ENCODE measurements at regions not wholly inside any gene's neighbourhood (a gene's known extent, or its start where the extent isn't known, plus 50 kb on each side); places are given as distances from the start of the nearest gene placed in this dataset.

- no peak for DNase-seq (ENCODE audit: low read depth)
- TF ChIP-seq MYC (IDR thresholded peaks at IDR 0.05; ENCODE audit: low read depth, low read length): no peak
- no peak for TF ChIP-seq CTCF (IDR thresholded peaks at IDR 0.05; ENCODE audit: low read depth, low read length)
- no peak for TF ChIP-seq POLR2A (IDR thresholded peaks at IDR 0.05; ENCODE audit: extremely low read depth, insufficient read length)
- TF ChIP-seq MAX (IDR thresholded peaks at IDR 0.05; ENCODE audit: low read depth, low read length): no peak
Observed at GRCh38 chr16:47921535-47921934, 234.3 kb downstream of the ABCC12 start.

GRCh38 chr16:47920709-47921108 lies 235.1 kb downstream of the ABCC12 start:
- TF ChIP-seq POLR2A (IDR thresholded peaks at IDR 0.05; ENCODE audit: extremely low read depth, insufficient read length) (no peak), CTCF (IDR thresholded peaks at IDR 0.05; ENCODE audit: low read depth, low read length) (no peak), MYC (IDR thresholded peaks at IDR 0.05; ENCODE audit: low read depth, low read length) (no peak), MAX (IDR thresholded peaks at IDR 0.05; ENCODE audit: low read depth, low read length) (no peak)
- H3K4me3 ChIP-seq (ENCODE audit: low read depth, low read length): no peak overlapping the region
- DNase-seq (ENCODE audit: low read depth): no peak

More at GRCh38 chr16:47921535-47921934, 234.3 kb downstream of the ABCC12 start:
- no peak overlapping the region for H3K4me3 ChIP-seq (ENCODE audit: low read depth, low read length)

DNA sequence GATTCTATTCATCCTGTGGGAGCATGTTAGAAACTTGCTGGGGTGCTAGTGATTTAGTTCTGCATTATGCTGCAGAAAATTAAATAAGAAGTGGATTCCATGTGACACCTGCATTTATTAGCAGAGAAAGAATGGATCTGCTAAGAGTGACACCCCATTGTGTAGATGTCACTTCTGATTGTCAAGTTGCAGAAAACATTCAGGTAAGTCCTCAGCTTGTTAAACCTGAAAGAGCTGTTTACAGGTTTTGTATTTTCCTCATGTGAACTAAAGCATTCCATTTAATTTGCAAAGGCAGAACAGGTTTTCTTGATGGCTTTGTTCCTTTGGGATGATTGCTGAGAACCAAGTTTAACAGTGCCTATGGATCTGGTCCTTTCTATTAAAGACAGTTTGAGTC lies 238.7 kb downstream of the ABCC12 start:
- no peak for DNase-seq (ENCODE audit: low read depth)
- TF ChIP-seq POLR2A (IDR thresholded peaks at IDR 0.05; ENCODE audit: extremely low read depth, insufficient read length) (no peak), MYC (IDR thresholded peaks at IDR 0.05; ENCODE audit: low read depth, low read length) (no peak), CTCF (IDR thresholded peaks at IDR 0.05; ENCODE audit: low read depth, low read length) (no peak), MAX (IDR thresholded peaks at IDR 0.05; ENCODE audit: low read depth, low read length) (no peak)

DNA sequence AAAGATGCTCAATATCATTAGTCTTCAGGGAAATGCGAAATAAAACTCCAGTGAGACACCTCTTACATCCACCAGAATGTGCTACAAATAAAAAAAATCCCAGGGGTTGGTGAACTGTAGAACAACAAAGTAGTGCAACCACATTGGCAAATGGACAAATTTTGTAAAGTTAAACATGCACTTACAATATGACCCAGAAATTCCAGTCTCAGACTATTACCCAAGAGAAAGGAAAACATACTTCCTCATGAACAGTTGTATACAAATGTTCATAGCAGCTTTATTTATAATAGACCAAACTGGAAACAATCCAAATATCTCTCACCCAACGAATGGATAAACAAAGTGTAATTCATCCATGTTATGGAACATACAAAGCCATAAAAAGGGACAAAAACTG lies 239.5 kb downstream of the ABCC12 start:
- H3K4me3 ChIP-seq (ENCODE audit: low read depth, low read length): no peak overlapping the region
- DNase-seq (ENCODE audit: low read depth): no peak
- TF ChIP-seq POLR2A (IDR thresholded peaks at IDR 0.05; ENCODE audit: extremely low read depth, insufficient read length) (no peak), MAX (IDR thresholded peaks at IDR 0.05; ENCODE audit: low read depth, low read length) (no peak), CTCF (IDR thresholded peaks at IDR 0.05; ENCODE audit: low read depth, low read length) (no peak), MYC (IDR thresholded peaks at IDR 0.05; ENCODE audit: low read depth, low read length) (no peak)

More for the DNA sequence above, 238.7 kb downstream of the ABCC12 start:
- no peak overlapping the region for H3K4me3 ChIP-seq (ENCODE audit: low read depth, low read length)

- no peak for TF ChIP-seq POLR2A (IDR thresholded peaks at IDR 0.05; ENCODE audit: extremely low read depth, insufficient read length)
- TF ChIP-seq MAX (IDR thresholded peaks at IDR 0.05; ENCODE audit: low read depth, low read length): no peak
- no peak overlapping the region for H3K4me3 ChIP-seq (ENCODE audit: low read depth, low read length)
- DNase-seq (ENCODE audit: low read depth): no peak
Observed at GRCh38 chr16:47907109-47907508, 248.7 kb downstream of the ABCC12 start.

- H3K4me3 ChIP-seq (ENCODE audit: low read depth, low read length): no peak overlapping the region
- no peak for DNase-seq (ENCODE audit: low read depth)
- TF ChIP-seq CTCF (IDR thresholded peaks at IDR 0.05; ENCODE audit: low read depth, low read length): no peak
- no peak for TF ChIP-seq MAX (IDR thresholded peaks at IDR 0.05; ENCODE audit: low read depth, low read length)
- no peak for TF ChIP-seq POLR2A (IDR thresholded peaks at IDR 0.05; ENCODE audit: extremely low read depth, insufficient read length)
- no peak for TF ChIP-seq MYC (IDR thresholded peaks at IDR 0.05; ENCODE audit: low read depth, low read length)
Observed at GRCh38 chr16:47905771-47906170, 250.0 kb downstream of the ABCC12 start.
